GM06990 (cell line): ENCODE measurements at regions not wholly inside any gene's neighbourhood (a gene's known extent, or its start where the extent isn't known, plus 50 kb on each side); places are given as distances from the start of the nearest gene placed in this dataset.

ENCODE experiments used
- DNase-seq: peaks from one replicate; pipeline ENCODE4 v3.0.0-alpha.2; 2011; ENCODE audit not compliant: insufficient read length; ENCODE audit errors: extremely low read depth
- H3K27me3 ChIP-seq: replicated peaks from 2 replicates; pipeline ENCODE4 v1.6.0; 2011; ENCODE audit warnings: low read length; ENCODE audit not compliant: control insufficient read depth, insufficient read depth
- H3K36me3 ChIP-seq: 2 replicates; pipeline ENCODE4 v1.5.1; 2011; ENCODE audit warnings: low read length; ENCODE audit not compliant: control insufficient read depth, insufficient read depth
- H3K4me3 ChIP-seq: replicated peaks from 2 replicates; pipeline ENCODE4 v1.5.1; 2011; ENCODE audit warnings: low read depth, mild to moderate bottlenecking, control low read depth, low read length
- TF ChIP-seq, protein P1 (sequence below): IDR thresholded peaks from 2 replicates; pipeline ENCODE4 v1.5.1; 2011; ENCODE audit warnings: low read length, control low read depth, mild to moderate bottlenecking, inconsistent platforms; ENCODE audit not compliant: insufficient read depth, poor library complexity, severe bottlenecking

- Histone ChIP-seq H3K27me3 (no peaks in the 10 kb centered on the region), H3K4me3 (no peak overlapping the region), H3K36me3 (no peaks in the 10 kb centered on the region)
- no peak for DNase-seq
- TF ChIP-seq, protein P1, sequence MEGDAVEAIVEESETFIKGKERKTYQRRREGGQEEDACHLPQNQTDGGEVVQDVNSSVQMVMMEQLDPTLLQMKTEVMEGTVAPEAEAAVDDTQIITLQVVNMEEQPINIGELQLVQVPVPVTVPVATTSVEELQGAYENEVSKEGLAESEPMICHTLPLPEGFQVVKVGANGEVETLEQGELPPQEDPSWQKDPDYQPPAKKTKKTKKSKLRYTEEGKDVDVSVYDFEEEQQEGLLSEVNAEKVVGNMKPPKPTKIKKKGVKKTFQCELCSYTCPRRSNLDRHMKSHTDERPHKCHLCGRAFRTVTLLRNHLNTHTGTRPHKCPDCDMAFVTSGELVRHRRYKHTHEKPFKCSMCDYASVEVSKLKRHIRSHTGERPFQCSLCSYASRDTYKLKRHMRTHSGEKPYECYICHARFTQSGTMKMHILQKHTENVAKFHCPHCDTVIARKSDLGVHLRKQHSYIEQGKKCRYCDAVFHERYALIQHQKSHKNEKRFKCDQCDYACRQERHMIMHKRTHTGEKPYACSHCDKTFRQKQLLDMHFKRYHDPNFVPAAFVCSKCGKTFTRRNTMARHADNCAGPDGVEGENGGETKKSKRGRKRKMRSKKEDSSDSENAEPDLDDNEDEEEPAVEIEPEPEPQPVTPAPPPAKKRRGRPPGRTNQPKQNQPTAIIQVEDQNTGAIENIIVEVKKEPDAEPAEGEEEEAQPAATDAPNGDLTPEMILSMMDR, result no peak
These were observed 1439.8 kb upstream of the ALCAM start for GRCh38 chr3:103926936-103927335.

GRCh38 chr3:103927896-103928295, 1438.8 kb upstream of the ALCAM start:
- H3K4me3 ChIP-seq, result no peak overlapping the region
- TF ChIP-seq, protein P1, result no peak
- no peaks in the 10 kb centered on the region for H3K27me3 ChIP-seq
- DNase-seq, result no peak
- H3K36me3 ChIP-seq, result no peaks in the 10 kb centered on the region

DNA sequence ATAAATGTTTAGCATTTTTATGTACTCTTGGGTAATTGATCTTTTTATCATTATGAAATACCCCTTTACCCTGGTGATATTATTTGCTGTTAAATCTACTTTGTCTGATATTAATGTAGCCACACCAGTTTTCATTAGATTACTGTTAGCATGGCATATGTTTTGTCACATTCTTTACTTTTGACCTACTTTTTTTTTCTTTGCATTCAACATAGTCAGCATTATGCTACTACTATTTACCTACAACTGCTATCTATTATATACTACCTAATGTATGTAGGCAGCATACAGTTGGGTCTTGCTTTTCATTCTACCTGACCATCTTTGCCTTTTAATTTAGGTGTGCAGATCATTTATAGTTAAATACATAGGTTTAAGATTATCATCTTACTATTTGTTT, 1429.6 kb upstream of the ALCAM start:
- DNase-seq, result no peak
- Histone ChIP-seq H3K36me3 (no peaks in the 10 kb centered on the region), H3K4me3 (no peak overlapping the region), H3K27me3 (no peaks in the 10 kb centered on the region)
- TF ChIP-seq, protein P1, result no peak

- no peaks in the 10 kb centered on the region for H3K27me3 ChIP-seq
- H3K4me3 ChIP-seq, result no peak overlapping the region
- no peak for DNase-seq
- TF ChIP-seq, protein P1, result no peak
- no peaks in the 10 kb centered on the region for H3K36me3 ChIP-seq
These were observed 1419.6 kb upstream of the ALCAM start for GRCh38 chr3:103947062-103947461.

- TF ChIP-seq, protein P1, result no peak
These were observed 1417.0 kb upstream of the ALCAM start for GRCh38 chr3:103949693-103950092.

GRCh38 chr3:103950676-103951075, 1416.0 kb upstream of the ALCAM start:
- Histone ChIP-seq H3K4me3 (no peak overlapping the region), H3K36me3 (no peaks in the 10 kb centered on the region), H3K27me3 (no peaks in the 10 kb centered on the region)
- no peak for DNase-seq
- TF ChIP-seq, protein P1, result no peak

More at GRCh38 chr3:103949693-103950092, 1417.0 kb upstream of the ALCAM start:
- no peaks in the 10 kb centered on the region for H3K36me3 ChIP-seq
- H3K27me3 ChIP-seq, result no peaks in the 10 kb centered on the region
- H3K4me3 ChIP-seq, result no peak overlapping the region
- no peak for DNase-seq
